ENCODE measurements at regions not wholly inside any gene's neighbourhood (a gene's known extent, or its start where the extent isn't known, plus 50 kb on each side); places are given as distances from the start of the nearest gene placed in this dataset.

- H3K4me1 ChIP-seq (ENCODE audit: control insufficient read depth, insufficient read depth, low read length), result no peaks in the 10 kb centered on the region
- intact Hi-C loops (cut with DNase I), result no loop called here
- ATAC-seq, result no peak
These were observed 160.2 kb downstream of the HNMT start for GRCh38 chr2:138124521-138124920.

GRCh38 chr2:138125306-138126288 is 161.3 kb downstream of the HNMT start:
- DNase-seq, result no peak
- Histone ChIP-seq H3K27me3 (ENCODE audit: control insufficient read depth, insufficient read depth) (no peaks in the 10 kb centered on the region), H3K4me1 (ENCODE audit: control insufficient read depth, insufficient read depth, low read length) (no peaks in the 10 kb centered on the region), H3K4me3 (ENCODE audit: low read length) (no peak overlapping the region), H3K9me3 (ENCODE audit: control insufficient read depth, low read length) (no peaks in the 10 kb centered on the region), H3K27ac (ENCODE audit: low read length) (no peak overlapping the region)
- intact Hi-C loops (cut with DNase I), result no loop called here
- 91% methylated on average over 11 of the region's 11 CpGs for WGBS
- ATAC-seq, result no peak

More at GRCh38 chr2:138124521-138124920, 160.2 kb downstream of the HNMT start:
- DNase-seq, result no peak
- WGBS, result 91% methylated on average over 2 of the region's 2 CpGs
- Histone ChIP-seq H3K27ac (ENCODE audit: low read length) (no peak overlapping the region), H3K27me3 (ENCODE audit: control insufficient read depth, insufficient read depth) (no peaks in the 10 kb centered on the region), H3K4me3 (ENCODE audit: low read length) (no peak overlapping the region), H3K9me3 (ENCODE audit: control insufficient read depth, low read length) (no peaks in the 10 kb centered on the region)

- Histone ChIP-seq H3K4me3 (ENCODE audit: low read length) (no peak overlapping the region), H3K27me3 (ENCODE audit: control insufficient read depth, insufficient read depth) (no peaks in the 10 kb centered on the region), H3K9me3 (ENCODE audit: control insufficient read depth, low read length) (no peaks in the 10 kb centered on the region), H3K4me1 (ENCODE audit: control insufficient read depth, insufficient read depth, low read length) (no peaks in the 10 kb centered on the region), H3K27ac (ENCODE audit: low read length) (no peak overlapping the region)
- no peak for ATAC-seq
- intact Hi-C loops (cut with DNase I), result no loop called here
- 98% methylated on average over 1 of the region's 1 CpG for WGBS
- no peak for DNase-seq
These were observed 167.8 kb downstream of the HNMT start for GRCh38 chr2:138132108-138132507.

GRCh38 chr2:138137949-138138348 is 173.7 kb downstream of the HNMT start:
- ATAC-seq, result no peak
- Histone ChIP-seq H3K27me3 (ENCODE audit: control insufficient read depth, insufficient read depth) (no peaks in the 10 kb centered on the region), H3K4me3 (ENCODE audit: low read length) (no peak overlapping the region), H3K9me3 (ENCODE audit: control insufficient read depth, low read length) (no peaks in the 10 kb centered on the region), H3K27ac (ENCODE audit: low read length) (no peak overlapping the region), H3K4me1 (ENCODE audit: control insufficient read depth, insufficient read depth, low read length) (no peaks in the 10 kb centered on the region)
- intact Hi-C loops (cut with DNase I), result no loop called here
- DNase-seq, result no peak

- H3K4me1 ChIP-seq (ENCODE audit: control insufficient read depth, insufficient read depth, low read length), result peaks cover 2% of the 10 kb centered on the region
- no peak overlapping the region for H3K4me3 ChIP-seq (ENCODE audit: low read length)
- no peak overlapping the region for H3K27ac ChIP-seq (ENCODE audit: low read length)
- H3K9me3 ChIP-seq (ENCODE audit: control insufficient read depth, low read length), result no peaks in the 10 kb centered on the region
- no peak for DNase-seq
- 48% methylated on average over 2 of the region's 2 CpGs for WGBS
- intact Hi-C loops (cut with DNase I), result no loop called here
- ATAC-seq, result peak in 1 of 2 donors; percentile 45
- no peaks in the 10 kb centered on the region for H3K27me3 ChIP-seq (ENCODE audit: control insufficient read depth, insufficient read depth)
These were observed 183.5 kb downstream of the HNMT start for GRCh38 chr2:138147796-138148195.

GRCh38 chr2:138155304-138155703 is 191.0 kb downstream of the HNMT start:
- no peaks in the 10 kb centered on the region for H3K9me3 ChIP-seq (ENCODE audit: control insufficient read depth, low read length)
- 95% methylated on average over 1 of the region's 1 CpG for WGBS
- intact Hi-C loops (cut with DNase I), result no loop called here
- H3K27me3 ChIP-seq (ENCODE audit: control insufficient read depth, insufficient read depth), result no peaks in the 10 kb centered on the region
- H3K27ac ChIP-seq (ENCODE audit: low read length), result no peak overlapping the region
- H3K4me1 ChIP-seq (ENCODE audit: control insufficient read depth, insufficient read depth, low read length), result no peaks in the 10 kb centered on the region
- DNase-seq (no peak), ATAC-seq (no peak)
- H3K4me3 ChIP-seq (ENCODE audit: low read length), result no peak overlapping the region

- Histone ChIP-seq H3K9me3 (ENCODE audit: control insufficient read depth, low read length) (no peaks in the 10 kb centered on the region), H3K27ac (ENCODE audit: low read length) (no peak overlapping the region), H3K4me1 (ENCODE audit: control insufficient read depth, insufficient read depth, low read length) (no peaks in the 10 kb centered on the region), H3K27me3 (ENCODE audit: control insufficient read depth, insufficient read depth) (no peaks in the 10 kb centered on the region), H3K4me3 (ENCODE audit: low read length) (no peak overlapping the region)
- WGBS, result 86% methylated on average over 4 of the region's 4 CpGs
- intact Hi-C loops (cut with DNase I), result no loop called here
- no peak for DNase-seq
- no peak for ATAC-seq
These were observed 193.1 kb downstream of the HNMT start for GRCh38 chr2:138157372-138157771.

GRCh38 chr2:138170485-138170884 is 206.2 kb downstream of the HNMT start:
- no peaks in the 10 kb centered on the region for H3K4me1 ChIP-seq (ENCODE audit: control insufficient read depth, insufficient read depth, low read length)
- WGBS, result 74% methylated on average over 5 of the region's 5 CpGs
- intact Hi-C loops (cut with DNase I), result no loop called here

GRCh38 chr2:138171244-138171643 is 207.0 kb downstream of the HNMT start:
- no peaks in the 10 kb centered on the region for H3K4me1 ChIP-seq (ENCODE audit: control insufficient read depth, insufficient read depth, low read length)
- 65% methylated on average over 3 of the region's 3 CpGs for WGBS
- H3K27me3 ChIP-seq (ENCODE audit: control insufficient read depth, insufficient read depth), result no peaks in the 10 kb centered on the region
- no peak overlapping the region for H3K27ac ChIP-seq (ENCODE audit: low read length)
- no peak for ATAC-seq
- DNase-seq, result no peak
- no peaks in the 10 kb centered on the region for H3K9me3 ChIP-seq (ENCODE audit: control insufficient read depth, low read length)
- intact Hi-C loops (cut with DNase I), result no loop called here
- H3K4me3 ChIP-seq (ENCODE audit: low read length), result no peak overlapping the region

More at GRCh38 chr2:138170485-138170884, 206.2 kb downstream of the HNMT start:
- DNase-seq (no peak), ATAC-seq (no peak)
- Histone ChIP-seq H3K27me3 (ENCODE audit: control insufficient read depth, insufficient read depth) (no peaks in the 10 kb centered on the region), H3K27ac (ENCODE audit: low read length) (no peak overlapping the region), H3K9me3 (ENCODE audit: control insufficient read depth, low read length) (peaks cover 3% of the 10 kb centered on the region), H3K4me3 (ENCODE audit: low read length) (no peak overlapping the region)

GRCh38 chr2:138175066-138175465 is 210.8 kb downstream of the HNMT start:
- intact Hi-C loops (cut with DNase I), result no loop called here
- Histone ChIP-seq H3K27ac (ENCODE audit: low read length) (no peak overlapping the region), H3K4me3 (ENCODE audit: low read length) (no peak overlapping the region), H3K4me1 (ENCODE audit: control insufficient read depth, insufficient read depth, low read length) (no peaks in the 10 kb centered on the region), H3K9me3 (ENCODE audit: control insufficient read depth, low read length) (no peaks in the 10 kb centered on the region), H3K27me3 (ENCODE audit: control insufficient read depth, insufficient read depth) (no peaks in the 10 kb centered on the region)
- no peak for ATAC-seq
- no peak for DNase-seq
- 92% methylated on average over 2 of the region's 2 CpGs for WGBS

GRCh38 chr2:138176862-138177439 is 212.7 kb downstream of the HNMT start:
- no peak for DNase-seq
- WGBS, result 89% methylated on average over 5 of the region's 5 CpGs
- H3K9me3 ChIP-seq (ENCODE audit: control insufficient read depth, low read length), result no peaks in the 10 kb centered on the region
- no peak overlapping the region for H3K27ac ChIP-seq (ENCODE audit: low read length)
- intact Hi-C loops (cut with DNase I), result no loop called here
- H3K4me1 ChIP-seq (ENCODE audit: control insufficient read depth, insufficient read depth, low read length), result no peaks in the 10 kb centered on the region
- H3K4me3 ChIP-seq (ENCODE audit: low read length), result no peak overlapping the region
- no peak for ATAC-seq
- H3K27me3 ChIP-seq (ENCODE audit: control insufficient read depth, insufficient read depth), result no peaks in the 10 kb centered on the region

Data from right cardiac atrium (tissue), 5 donors.